Keratinocyte (primary cell): ENCODE measurements at regions not wholly inside any gene's neighbourhood (a gene's known extent, or its start where the extent isn't known, plus 50 kb on each side); places are given as distances from the start of the nearest gene placed in this dataset.

Experiments
- DNase-seq: peaks from one replicate; pipeline ENCODE4 v3.0.0-alpha.2; 2011; ENCODE audit warnings: low read depth, missing footprints, low spot score
- FAIRE-seq: peaks from 2 replicates; lab custom pipeline; 2011; peaks lifted over from hg19 to GRCh38; lab: Jason Lieb, UNC
- H2AFZ ChIP-seq: 2 replicates; pipeline ENCODE4 v1.6.0; 2012; ENCODE audit warnings: low read length, control low read depth, inconsistent platforms; ENCODE audit not compliant: control insufficient read depth
- H3K27ac ChIP-seq: 2 replicates; pipeline ENCODE4 v1.5.1; 2011; ENCODE audit warnings: low read length; ENCODE audit not compliant: control insufficient read depth, insufficient read depth
- H3K27me3 ChIP-seq: 3 replicates; pipeline ENCODE4 v1.6.0; 2011; ENCODE audit warnings: low read length; ENCODE audit not compliant: control insufficient read depth, insufficient read depth; ENCODE audit errors: extremely low read depth
- H3K36me3 ChIP-seq, 2 experiments: 2 replicates in 1 of 2; 3 replicates in 1 of 2; pipeline ENCODE4 v1.5.1; 2011; ENCODE audit warnings: low read length in 2 of 2, mild to moderate bottlenecking in 1 of 2; ENCODE audit not compliant: control insufficient read depth in 2 of 2, insufficient read depth in 2 of 2; ENCODE audit errors: extremely low read depth in 1 of 2
- H3K4me1 ChIP-seq: 3 replicates; pipeline ENCODE4 v1.5.1; 2011; ENCODE audit warnings: low read length; ENCODE audit not compliant: control insufficient read depth, insufficient read depth; ENCODE audit errors: extremely low read depth
- H3K4me2 ChIP-seq: 3 replicates; pipeline ENCODE4 v1.6.0; 2011; ENCODE audit warnings: low read depth, low read length; ENCODE audit not compliant: control insufficient read depth, insufficient read depth; ENCODE audit errors: extremely low read depth
- H3K4me3 ChIP-seq, 3 experiments: fragments of 200-600 bp in 1 of 3; sonication (generic) in 1 of 3; 2 replicates in 2 of 3; 3 replicates in 1 of 3; pipeline ENCODE4 v1.5.1; 2011 to 2016; ENCODE audit warnings: low read length in 3 of 3, mild to moderate bottlenecking in 3 of 3, control low read depth in 2 of 3, inconsistent platforms in 1 of 3, low read depth in 1 of 3, mixed read lengths in 1 of 3, mixed run types in 1 of 3, moderate library complexity in 1 of 3; ENCODE audit not compliant: control insufficient read depth in 2 of 3, insufficient read depth in 2 of 3; ENCODE audit errors: extremely low read depth in 1 of 3
- H3K79me2 ChIP-seq: 2 replicates; pipeline ENCODE4 v1.6.0; 2012; ENCODE audit warnings: low read length; ENCODE audit not compliant: control insufficient read depth, insufficient read depth
- H3K9ac ChIP-seq: 3 replicates; pipeline ENCODE4 v1.6.0; 2011; ENCODE audit warnings: low read length; ENCODE audit not compliant: control insufficient read depth, insufficient read depth; ENCODE audit errors: extremely low read depth
- H3K9me1 ChIP-seq: 3 replicates; pipeline ENCODE4 v1.6.0; 2011; ENCODE audit warnings: low read length; ENCODE audit not compliant: control insufficient read depth, insufficient read depth; ENCODE audit errors: extremely low read depth
- H3K9me3 ChIP-seq: 2 replicates; pipeline ENCODE4 v1.5.1; 2012; ENCODE audit warnings: low read depth, low read length; ENCODE audit not compliant: control insufficient read depth
- H4K20me1 ChIP-seq: 3 replicates; pipeline ENCODE4 v1.6.0; 2011; ENCODE audit warnings: low read length; ENCODE audit not compliant: control insufficient read depth, insufficient read depth; ENCODE audit errors: extremely low read depth
- EZH2 ChIP-seq: IDR thresholded peaks from one replicate; pipeline ENCODE4 v1.6.1; 2012; ENCODE audit warnings: inconsistent platforms, mild to moderate bottlenecking, low read length, moderate library complexity
- dilution Hi-C: fragments of 300-500 bp; cut with MboI; formaldehyde crosslinking; loops from one replicate; pipeline ENCODE4 v1.7.0; 2020; ENCODE audit warnings: low sequenced_read_pairs; ENCODE audit not compliant: extremely low pct_ligation_motif_present
- TF ChIP-seq, protein P1 (sequence below), 3 experiments: IDR thresholded peaks in 1 of 3; conservative IDR thresholded peaks in 1 of 3; optimal IDR thresholded peaks in 1 of 3; 2 replicates in 2 of 3; 3 replicates in 1 of 3; pipeline versions ENCODE3 to v1.5.1; 2011; ENCODE audit warnings: low read length in 3 of 3, mild to moderate bottlenecking in 3 of 3, moderate library complexity in 2 of 3, control low read depth in 1 of 3, inconsistent platforms in 1 of 3; ENCODE audit not compliant: insufficient read depth in 2 of 3; ENCODE audit errors: extremely low read depth in 1 of 3

DNA sequence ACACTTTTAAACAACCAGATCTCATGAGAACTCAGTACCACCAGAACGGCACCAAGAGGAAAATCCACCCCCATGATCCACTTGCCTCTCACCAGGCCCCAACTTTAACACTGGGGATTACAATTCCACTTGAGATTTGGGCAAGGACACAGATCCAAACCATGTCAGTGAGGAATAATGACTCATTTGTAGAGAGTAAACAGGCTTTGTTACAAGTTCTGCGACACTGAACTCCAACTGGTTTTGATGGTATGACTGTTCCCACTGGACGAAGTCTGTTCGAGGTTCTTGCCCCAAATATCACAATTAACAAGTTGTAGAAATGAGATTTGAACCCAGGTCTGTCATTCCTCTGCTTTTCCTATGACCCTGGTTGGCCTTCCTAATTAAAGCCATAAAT lies 718.1 kb upstream of the ID2 start:
- H3K27me3 ChIP-seq = no peaks in the 10 kb centered on the region
- no peak overlapping the region for H3K27ac ChIP-seq
- dilution Hi-C loops = no loop called here
- no peak overlapping the region for H3K9ac ChIP-seq
- no peak for DNase-seq
- no peak overlapping the region for H3K4me2 ChIP-seq
- no peak overlapping the region for H3K4me3 ChIP-seq
- no peaks in the 10 kb centered on the region for H3K4me1 ChIP-seq
- no peaks in the 10 kb centered on the region for H4K20me1 ChIP-seq
- H2AFZ ChIP-seq = no peak overlapping the region
- no peaks in the 10 kb centered on the region for H3K79me2 ChIP-seq
- TF ChIP-seq, protein P1, sequence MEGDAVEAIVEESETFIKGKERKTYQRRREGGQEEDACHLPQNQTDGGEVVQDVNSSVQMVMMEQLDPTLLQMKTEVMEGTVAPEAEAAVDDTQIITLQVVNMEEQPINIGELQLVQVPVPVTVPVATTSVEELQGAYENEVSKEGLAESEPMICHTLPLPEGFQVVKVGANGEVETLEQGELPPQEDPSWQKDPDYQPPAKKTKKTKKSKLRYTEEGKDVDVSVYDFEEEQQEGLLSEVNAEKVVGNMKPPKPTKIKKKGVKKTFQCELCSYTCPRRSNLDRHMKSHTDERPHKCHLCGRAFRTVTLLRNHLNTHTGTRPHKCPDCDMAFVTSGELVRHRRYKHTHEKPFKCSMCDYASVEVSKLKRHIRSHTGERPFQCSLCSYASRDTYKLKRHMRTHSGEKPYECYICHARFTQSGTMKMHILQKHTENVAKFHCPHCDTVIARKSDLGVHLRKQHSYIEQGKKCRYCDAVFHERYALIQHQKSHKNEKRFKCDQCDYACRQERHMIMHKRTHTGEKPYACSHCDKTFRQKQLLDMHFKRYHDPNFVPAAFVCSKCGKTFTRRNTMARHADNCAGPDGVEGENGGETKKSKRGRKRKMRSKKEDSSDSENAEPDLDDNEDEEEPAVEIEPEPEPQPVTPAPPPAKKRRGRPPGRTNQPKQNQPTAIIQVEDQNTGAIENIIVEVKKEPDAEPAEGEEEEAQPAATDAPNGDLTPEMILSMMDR (optimal IDR thresholded peaks at IDR 0.05 in 1 of 3, IDR thresholded peaks at IDR 0.05 in 1 of 3, conservative IDR thresholded peaks at IDR 0.05 in 1 of 3; ENCODE audit: extremely low read depth in 1 of 3, insufficient read depth in 2 of 3, low read length in 3 of 3) = no peak
- no peak for TF ChIP-seq EZH2
- no peaks in the 10 kb centered on the region for H3K9me3 ChIP-seq
- no peaks in the 10 kb centered on the region for H3K36me3 ChIP-seq
- no peaks in the 10 kb centered on the region for H3K9me1 ChIP-seq
- FAIRE-seq = no peak

DNA sequence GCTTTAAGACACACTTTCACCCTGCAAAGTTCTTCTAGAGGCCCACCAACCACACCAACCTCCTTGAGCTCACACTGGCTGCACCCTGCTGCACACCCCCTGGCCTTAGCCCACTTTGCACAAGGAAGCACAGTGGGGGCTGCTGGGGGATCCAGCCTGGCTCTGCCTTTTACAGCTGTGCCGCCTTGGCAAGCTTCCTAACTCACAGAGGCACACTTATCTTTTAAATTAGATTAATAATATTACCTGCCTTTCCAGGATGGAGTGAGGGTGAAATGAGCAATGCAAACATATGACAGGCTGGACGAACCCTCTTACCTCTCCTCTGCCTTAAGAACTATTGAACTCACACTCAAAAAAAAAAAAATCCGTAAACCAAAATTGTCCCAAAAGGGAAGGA lies 715.8 kb upstream of the ID2 start:
- Histone ChIP-seq H2AFZ (no peak overlapping the region), H3K27ac (no peak overlapping the region), H3K9me3 (no peaks in the 10 kb centered on the region), H3K9ac (no peak overlapping the region), H3K4me2 (no peak overlapping the region), H3K4me1 (no peaks in the 10 kb centered on the region), H3K9me1 (no peaks in the 10 kb centered on the region), H3K79me2 (no peaks in the 10 kb centered on the region), H3K4me3 (no peak overlapping the region), H4K20me1 (no peaks in the 10 kb centered on the region), H3K36me3 (no peaks in the 10 kb centered on the region), H3K27me3 (no peaks in the 10 kb centered on the region)
- TF ChIP-seq EZH2 = no peak
- TF ChIP-seq, protein P1 (optimal IDR thresholded peaks at IDR 0.05 in 1 of 3, IDR thresholded peaks at IDR 0.05 in 1 of 3, conservative IDR thresholded peaks at IDR 0.05 in 1 of 3; ENCODE audit: extremely low read depth in 1 of 3, insufficient read depth in 2 of 3, low read length in 3 of 3) = no peak
- no peak for FAIRE-seq
- dilution Hi-C loops = no loop called here
- no peak for DNase-seq
